NCI-H1105 (cell line): ENCODE measurements at regions not wholly inside any gene's neighbourhood (a gene's known extent, or its start where the extent isn't known, plus 50 kb on each side); places are given as distances from the start of the nearest gene placed in this dataset.

Source experiments
- DNase-seq: peaks from one replicate; lab custom pipeline; 2025; lab: John Stamatoyannopoulos, UW

GRCh38 chr1:62988867-62989266 is 204.9 kb downstream of the ATG4C start:
- DNase-seq: no peak

GRCh38 chr1:62989497-62989896 is 205.6 kb downstream of the ATG4C start:
- no peak for DNase-seq

GRCh38 chr1:62991152-62991551 is 207.2 kb downstream of the ATG4C start:
- DNase-seq: peak; percentile 57

GRCh38 chr1:62993844-62994243 is 209.9 kb downstream of the ATG4C start:
- DNase-seq: no peak

- DNase-seq: no peak
Observed at GRCh38 chr1:62995173-62995572, 211.2 kb downstream of the ATG4C start.

- DNase-seq: no peak
Observed at GRCh38 chr1:62997884-62998283, 214.0 kb downstream of the ATG4C start.

- no peak for DNase-seq
Observed at GRCh38 chr1:62998845-62999649, 215.1 kb downstream of the ATG4C start.

- no peak for DNase-seq
Observed at GRCh38 chr1:63000508-63000907, 216.6 kb downstream of the ATG4C start.

GRCh38 chr1:63004868-63005267 is 220.9 kb downstream of the ATG4C start:
- DNase-seq: no peak

GRCh38 chr1:63005812-63006211 is 221.9 kb downstream of the ATG4C start:
- DNase-seq: no peak

GRCh38 chr1:63009421-63009820 is 225.5 kb downstream of the ATG4C start:
- no peak for DNase-seq

GRCh38 chr1:63010913-63011660 is 227.2 kb downstream of the ATG4C start:
- DNase-seq: no peak

GRCh38 chr1:63012339-63012738 is 228.4 kb downstream of the ATG4C start:
- no peak for DNase-seq

- DNase-seq: no peak
Observed at GRCh38 chr1:63014267-63014666, 230.3 kb downstream of the ATG4C start.

- DNase-seq: no peak
Observed at GRCh38 chr1:63022319-63022718, 238.4 kb downstream of the ATG4C start.

- no peak for DNase-seq
Observed at GRCh38 chr1:63023171-63023570, 239.2 kb downstream of the ATG4C start.

GRCh38 chr1:63023637-63024036 is 239.7 kb downstream of the ATG4C start:
- DNase-seq: no peak

- DNase-seq: no peak
Observed at GRCh38 chr1:63024132-63024531, 240.2 kb downstream of the ATG4C start.

- DNase-seq: no peak
Observed at GRCh38 chr1:63027176-63027575, 243.2 kb downstream of the ATG4C start.

GRCh38 chr1:63032171-63032570 is 248.2 kb downstream of the ATG4C start:
- no peak for DNase-seq

- DNase-seq: no peak
Observed at GRCh38 chr1:63033211-63033610, 249.3 kb downstream of the ATG4C start.

GRCh38 chr1:63034256-63034655 is 250.3 kb downstream of the ATG4C start:
- DNase-seq: no peak

- DNase-seq: no peak
Observed at GRCh38 chr1:63038586-63038985, 254.7 kb downstream of the ATG4C start.
